NCI-H774 (cell line): ENCODE measurements at regions not wholly inside any gene's neighbourhood (a gene's known extent, or its start where the extent isn't known, plus 50 kb on each side); places are given as distances from the start of the nearest gene placed in this dataset.

Experiments used
- DNase-seq: peaks from one replicate; lab custom pipeline; 2025; lab: John Stamatoyannopoulos, UW

GRCh38 chr9:16099732-16100536 lies 547.1 kb downstream of the CCDC171 start:
- no peak for DNase-seq

GRCh38 chr9:16100537-16101091 lies 547.8 kb downstream of the CCDC171 start:
- no peak for DNase-seq

- DNase-seq: no peak
Measured at GRCh38 chr9:16102154-16102553, 549.3 kb downstream of the CCDC171 start.

- no peak for DNase-seq
Measured at GRCh38 chr9:16103620-16104397, 551.0 kb downstream of the CCDC171 start.

DNA sequence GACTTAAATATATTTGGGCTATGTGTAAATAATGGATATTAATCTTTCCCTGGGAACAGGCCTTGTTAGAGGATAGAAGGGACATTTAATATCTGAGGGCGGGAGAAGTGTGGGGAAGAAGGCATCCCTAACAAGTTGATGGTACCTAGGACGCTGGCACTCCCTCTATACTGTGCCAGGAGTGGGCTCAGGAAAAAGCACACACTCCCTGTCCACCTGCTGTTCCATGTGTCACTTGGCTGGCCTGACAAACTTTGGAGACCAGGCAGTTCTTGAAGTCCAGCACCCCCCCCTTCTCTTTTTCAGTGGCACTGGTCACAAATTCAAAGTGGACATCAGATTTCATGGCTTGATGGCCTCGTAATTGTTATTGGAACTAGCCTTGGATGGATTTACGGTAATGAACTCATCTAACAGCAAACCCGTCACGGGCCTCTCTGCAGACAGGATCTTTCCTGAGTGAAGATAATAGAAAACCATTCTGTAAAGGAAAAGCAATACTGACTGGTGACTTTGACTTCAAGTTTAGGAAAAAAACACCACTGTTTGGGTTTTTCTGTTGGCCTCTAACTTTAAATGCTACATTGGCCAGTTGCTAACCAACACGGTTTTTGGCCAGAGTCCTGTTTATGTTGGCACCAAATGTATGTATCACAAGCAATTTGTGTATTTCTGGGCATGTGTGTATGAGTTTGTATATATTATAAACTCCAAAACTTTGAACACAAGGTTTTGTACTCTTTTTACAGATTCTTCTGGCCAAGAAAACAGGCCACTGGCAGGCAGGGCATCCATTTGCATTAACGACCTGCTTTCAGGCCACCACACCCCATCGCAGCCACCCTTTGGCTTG lies 552.6 kb downstream of the CCDC171 start:
- DNase-seq: no peak

GRCh38 chr9:16106021-16106571 lies 553.3 kb downstream of the CCDC171 start:
- DNase-seq: no peak

- DNase-seq: no peak
Measured at GRCh38 chr9:16112116-16112515, 559.3 kb downstream of the CCDC171 start.

- no peak for DNase-seq
Measured at GRCh38 chr9:16115994-16116393, 563.2 kb downstream of the CCDC171 start.

- DNase-seq: no peak
Measured at GRCh38 chr9:16118043-16118442, 565.2 kb downstream of the CCDC171 start.

GRCh38 chr9:16119261-16120230 lies 566.7 kb downstream of the CCDC171 start:
- no peak for DNase-seq

GRCh38 chr9:16120231-16120641 lies 567.4 kb downstream of the CCDC171 start:
- no peak for DNase-seq

DNA sequence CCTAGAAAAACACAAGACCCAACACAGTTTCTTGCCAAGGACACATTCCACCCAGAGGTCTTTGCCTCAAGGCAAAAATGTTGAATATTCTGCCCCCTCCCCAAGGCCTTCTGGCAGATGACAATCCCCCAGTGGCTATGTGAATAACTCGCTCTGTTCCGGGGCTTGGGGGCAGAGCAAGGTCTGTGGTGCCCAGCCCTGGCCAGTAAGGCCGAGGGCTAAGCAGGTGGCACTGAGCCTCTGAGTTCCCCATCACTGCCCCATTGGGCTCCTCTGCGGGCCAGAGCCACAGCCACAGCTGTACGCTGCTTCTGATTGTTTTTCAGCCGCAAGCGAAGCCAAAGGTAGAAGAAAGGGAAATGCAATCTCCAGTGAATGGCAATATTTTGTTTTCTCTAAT lies 567.9 kb downstream of the CCDC171 start:
- DNase-seq: no peak

DNA sequence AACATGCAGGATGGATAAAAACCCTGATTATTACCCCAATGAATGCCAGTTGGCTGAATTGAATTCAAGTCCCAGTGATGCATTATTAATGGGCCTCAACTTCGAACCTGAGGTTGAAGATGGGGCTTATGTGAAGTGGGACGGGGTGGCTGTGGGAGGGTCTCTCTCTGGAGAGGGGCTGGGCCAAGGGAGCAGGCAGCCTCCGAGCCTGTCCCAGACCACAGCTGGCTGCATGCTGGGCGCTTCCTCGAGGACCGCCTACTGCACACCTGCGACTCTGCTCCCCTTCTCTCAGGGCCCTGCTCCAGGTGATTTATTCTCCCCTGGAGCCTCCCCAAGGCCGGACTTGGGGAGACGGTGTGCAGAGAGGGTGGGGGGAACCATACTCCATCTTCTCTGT lies 568.3 kb downstream of the CCDC171 start:
- no peak for DNase-seq

GRCh38 chr9:16121601-16122286 lies 568.9 kb downstream of the CCDC171 start:
- no peak for DNase-seq

GRCh38 chr9:16125629-16126028 lies 572.8 kb downstream of the CCDC171 start:
- no peak for DNase-seq

DNA sequence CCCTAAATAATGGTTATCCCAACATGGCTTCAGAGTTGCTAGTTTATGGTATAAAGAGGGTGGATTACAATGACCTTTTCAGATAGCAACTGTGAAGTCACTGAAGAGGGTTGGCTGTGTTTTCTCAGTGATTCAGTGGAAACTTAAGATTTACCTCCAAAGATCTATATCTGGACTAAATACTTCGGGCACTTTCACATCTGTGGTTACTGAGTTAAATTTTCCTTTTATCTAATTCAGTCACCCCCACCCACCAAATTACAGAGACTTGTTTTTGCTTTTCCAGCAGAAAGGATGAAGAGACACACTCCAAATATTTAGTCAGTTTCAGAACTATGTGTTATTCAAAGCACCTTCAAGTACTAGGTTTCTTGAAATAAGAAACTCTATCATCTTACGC lies 573.2 kb downstream of the CCDC171 start:
- DNase-seq: no peak

DNA sequence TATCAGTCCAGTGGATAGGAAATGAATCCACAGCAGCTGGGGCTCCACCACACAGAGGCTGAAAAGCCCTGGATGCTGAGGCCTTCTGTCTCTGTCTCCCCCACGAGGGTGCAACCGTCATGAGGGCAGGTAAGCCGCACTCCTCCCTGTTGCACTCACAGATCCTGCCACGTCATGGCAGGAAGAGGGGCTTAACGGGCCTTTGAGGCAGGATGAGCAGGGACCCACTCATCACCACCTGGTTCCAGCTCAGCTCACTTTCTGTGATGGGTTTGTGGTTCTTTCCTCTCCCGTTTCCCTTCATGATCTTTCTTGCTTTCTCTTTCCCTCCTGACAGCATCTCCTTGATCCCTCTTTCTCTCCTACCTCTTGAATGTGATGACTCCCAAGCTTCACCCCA lies 575.2 kb downstream of the CCDC171 start:
- no peak for DNase-seq

DNA sequence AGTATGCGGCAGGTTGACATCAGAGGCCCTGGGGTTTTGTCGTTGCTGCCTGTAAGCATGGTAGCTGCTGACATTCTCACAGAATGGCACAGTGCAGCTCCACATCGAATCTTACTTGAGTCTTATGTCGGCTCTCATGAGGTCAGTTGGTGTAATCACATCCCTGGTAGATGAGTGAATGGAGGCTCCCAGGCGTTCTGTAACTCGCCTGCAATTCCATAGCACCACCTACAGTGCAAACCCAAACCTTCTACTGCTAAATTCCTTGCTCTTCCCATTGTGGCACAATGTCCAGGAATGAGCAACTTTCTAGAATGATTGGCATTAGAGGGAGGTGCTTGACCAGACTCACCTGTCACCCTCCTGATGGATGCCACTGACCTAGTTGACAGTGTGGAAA lies 578.4 kb downstream of the CCDC171 start:
- no peak for DNase-seq

DNA sequence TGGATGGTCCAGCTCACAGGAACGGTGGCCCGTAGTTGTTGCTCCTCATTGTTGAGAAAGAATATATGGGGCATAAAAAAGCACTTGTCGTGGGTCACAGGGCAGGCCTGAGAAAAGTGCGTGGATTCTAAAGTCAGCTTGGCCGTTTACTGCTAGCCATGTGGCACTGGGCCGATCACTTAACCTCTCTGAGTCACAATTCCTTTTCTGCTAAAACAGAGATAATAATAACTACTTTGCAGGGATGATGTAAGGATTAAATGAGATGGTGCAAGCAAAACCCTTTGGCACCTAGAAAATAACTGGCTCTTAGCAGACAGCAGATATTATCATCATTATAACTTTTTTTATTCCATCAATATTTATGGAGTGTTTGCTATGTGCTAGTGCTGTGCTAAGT lies 579.7 kb downstream of the CCDC171 start:
- DNase-seq: no peak

DNA sequence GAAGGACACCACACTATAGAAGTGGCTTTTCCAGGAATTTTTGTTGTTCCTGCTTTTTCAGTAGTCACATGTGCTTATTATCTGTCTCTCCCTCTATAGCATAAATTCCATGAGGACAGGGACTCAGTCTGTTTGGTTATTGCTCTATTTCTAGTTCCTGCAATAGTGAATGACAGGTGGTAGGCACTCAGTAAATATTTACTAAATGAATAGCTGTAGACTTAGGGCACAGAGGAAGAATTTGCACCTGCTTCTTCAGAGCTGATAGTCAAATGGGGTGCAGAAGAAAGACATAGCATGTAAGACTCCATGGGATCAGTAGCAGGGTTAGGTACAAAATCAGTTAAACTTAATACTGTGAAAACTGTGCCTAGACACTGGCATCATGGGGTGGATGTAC lies 580.2 kb downstream of the CCDC171 start:
- DNase-seq: peak; percentile 86
